ENCODE measurements at regions not wholly inside any gene's neighbourhood (a gene's known extent, or its start where the extent isn't known, plus 50 kb on each side); places are given as distances from the start of the nearest gene placed in this dataset.

DNA sequence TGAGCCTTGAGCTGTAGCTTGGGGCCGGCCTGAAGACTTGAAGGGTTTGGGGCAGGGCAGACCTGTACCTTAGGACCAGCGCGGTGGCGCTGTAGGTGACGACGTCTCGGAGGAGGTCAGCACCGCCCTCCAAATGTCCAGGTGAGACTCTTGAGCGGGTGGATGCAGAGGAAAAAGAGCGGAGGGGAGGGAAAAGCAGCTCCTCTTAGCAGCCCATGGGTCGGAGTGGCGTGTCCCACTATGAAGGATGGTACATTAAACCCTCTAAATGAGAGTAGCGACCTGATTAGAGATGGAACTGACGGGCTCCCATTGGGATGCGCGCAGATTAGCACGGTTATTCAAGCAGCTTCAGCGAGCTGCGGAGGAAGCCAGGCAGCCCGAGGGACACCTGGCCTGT, 77.0 kb upstream of the MAP1LC3B2 start:
- TF ChIP-seq, protein P1, sequence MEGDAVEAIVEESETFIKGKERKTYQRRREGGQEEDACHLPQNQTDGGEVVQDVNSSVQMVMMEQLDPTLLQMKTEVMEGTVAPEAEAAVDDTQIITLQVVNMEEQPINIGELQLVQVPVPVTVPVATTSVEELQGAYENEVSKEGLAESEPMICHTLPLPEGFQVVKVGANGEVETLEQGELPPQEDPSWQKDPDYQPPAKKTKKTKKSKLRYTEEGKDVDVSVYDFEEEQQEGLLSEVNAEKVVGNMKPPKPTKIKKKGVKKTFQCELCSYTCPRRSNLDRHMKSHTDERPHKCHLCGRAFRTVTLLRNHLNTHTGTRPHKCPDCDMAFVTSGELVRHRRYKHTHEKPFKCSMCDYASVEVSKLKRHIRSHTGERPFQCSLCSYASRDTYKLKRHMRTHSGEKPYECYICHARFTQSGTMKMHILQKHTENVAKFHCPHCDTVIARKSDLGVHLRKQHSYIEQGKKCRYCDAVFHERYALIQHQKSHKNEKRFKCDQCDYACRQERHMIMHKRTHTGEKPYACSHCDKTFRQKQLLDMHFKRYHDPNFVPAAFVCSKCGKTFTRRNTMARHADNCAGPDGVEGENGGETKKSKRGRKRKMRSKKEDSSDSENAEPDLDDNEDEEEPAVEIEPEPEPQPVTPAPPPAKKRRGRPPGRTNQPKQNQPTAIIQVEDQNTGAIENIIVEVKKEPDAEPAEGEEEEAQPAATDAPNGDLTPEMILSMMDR (IDR thresholded peaks at IDR 0.05; ENCODE audit: insufficient read depth in 1 of 2, low read depth in 1 of 2, low read length in 1 of 2, severe bottlenecking in 1 of 2, unreplicated experiment in 1 of 2), result no peak
- Mint-ChIP-seq H3K36me3 (ENCODE audit: insufficient read depth, unreplicated experiment) (peaks cover 6% of the 10 kb centered on the region), H3K9me3 (ENCODE audit: unreplicated experiment) (no peaks in the 10 kb centered on the region), H3K4me1 (ENCODE audit: low read depth, unreplicated experiment) (no peaks in the 10 kb centered on the region), H3K4me3 (ENCODE audit: unreplicated experiment) (no peak overlapping the region), H3K27ac (ENCODE audit: unreplicated experiment) (no peak overlapping the region), H3K27me3 (ENCODE audit: insufficient read depth, unreplicated experiment) (no peaks in the 10 kb centered on the region)
- intact Hi-C loops (cut with micrococcal nuclease; ENCODE audit: unreplicated experiment), result no loop called here
- Histone ChIP-seq H3K4me3 (ENCODE audit: low read depth, low read length) (no peak overlapping the region), H3K36me3 (ENCODE audit: control insufficient read depth, insufficient read depth, low read length) (no peaks in the 10 kb centered on the region), H3K4me1 (no peaks in the 10 kb centered on the region), H3K27me3 (replicated peaks; ENCODE audit: control insufficient read depth, insufficient read depth, low read length) (no peaks in the 10 kb centered on the region), H3K9me3 (peaks cover 12% of the 10 kb centered on the region)
- no peak for DNase-seq
- BruUV-seq (replicated peaks), result no TSS peak
- POLR2A ChIA-PET, result no interaction called here
- CTCF ChIA-PET, result interaction anchor here (0.5 kb wide), 1 partner anchor 403 kb away, joined by 3 read pairs; no protein-coding TSS in a partner anchor

DNA sequence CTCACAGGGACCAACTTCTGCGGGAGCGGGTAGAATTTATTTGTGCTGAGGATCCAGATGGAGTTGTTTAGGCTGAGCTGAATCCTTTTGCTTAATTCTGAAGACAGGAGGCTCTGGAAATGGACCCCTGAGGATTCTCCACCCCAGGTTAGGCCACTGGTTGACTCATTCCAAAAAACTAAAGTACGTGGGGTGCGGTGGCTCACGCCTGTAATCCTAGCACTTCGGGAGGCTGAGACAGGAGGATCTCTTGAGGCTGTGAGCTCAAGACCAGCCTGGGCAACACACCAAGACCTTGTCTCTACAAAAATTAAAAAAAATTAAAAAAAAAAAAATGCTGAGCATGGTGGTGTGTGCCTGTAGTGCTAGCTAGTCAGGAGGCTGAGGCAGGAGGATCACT, 76.3 kb upstream of the MAP1LC3B2 start:
- Histone ChIP-seq H3K4me3 (ENCODE audit: low read depth, low read length) (no peak overlapping the region), H3K36me3 (ENCODE audit: control insufficient read depth, insufficient read depth, low read length) (no peaks in the 10 kb centered on the region), H3K9me3 (peaks cover 9% of the 10 kb centered on the region), H3K27me3 (replicated peaks; ENCODE audit: control insufficient read depth, insufficient read depth, low read length) (no peaks in the 10 kb centered on the region), H3K4me1 (no peaks in the 10 kb centered on the region)
- no peak overlapping the region for H3K4me3 Mint-ChIP-seq (ENCODE audit: unreplicated experiment)
- no TSS peak for BruUV-seq (replicated peaks)
- no peaks in the 10 kb centered on the region for H3K9me3 Mint-ChIP-seq (ENCODE audit: unreplicated experiment)
- no peaks in the 10 kb centered on the region for H3K27me3 Mint-ChIP-seq (ENCODE audit: insufficient read depth, unreplicated experiment)
- TF ChIP-seq, protein P1 (IDR thresholded peaks at IDR 0.05; ENCODE audit: insufficient read depth in 1 of 2, low read depth in 1 of 2, low read length in 1 of 2, severe bottlenecking in 1 of 2, unreplicated experiment in 1 of 2), result no peak
- ChIA-PET CTCF (interaction anchor here (0.5 kb wide), 1 partner anchor 403 kb away, joined by 3 read pairs; no protein-coding TSS in a partner anchor), POLR2A (no interaction called here)
- intact Hi-C loops (cut with micrococcal nuclease; ENCODE audit: unreplicated experiment), result no loop called here
- H3K4me1 Mint-ChIP-seq (ENCODE audit: low read depth, unreplicated experiment), result no peaks in the 10 kb centered on the region
- H3K27ac Mint-ChIP-seq (ENCODE audit: unreplicated experiment), result no peak overlapping the region
- no peak for DNase-seq
- H3K36me3 Mint-ChIP-seq (ENCODE audit: insufficient read depth, unreplicated experiment), result peaks cover 6% of the 10 kb centered on the region

DNA sequence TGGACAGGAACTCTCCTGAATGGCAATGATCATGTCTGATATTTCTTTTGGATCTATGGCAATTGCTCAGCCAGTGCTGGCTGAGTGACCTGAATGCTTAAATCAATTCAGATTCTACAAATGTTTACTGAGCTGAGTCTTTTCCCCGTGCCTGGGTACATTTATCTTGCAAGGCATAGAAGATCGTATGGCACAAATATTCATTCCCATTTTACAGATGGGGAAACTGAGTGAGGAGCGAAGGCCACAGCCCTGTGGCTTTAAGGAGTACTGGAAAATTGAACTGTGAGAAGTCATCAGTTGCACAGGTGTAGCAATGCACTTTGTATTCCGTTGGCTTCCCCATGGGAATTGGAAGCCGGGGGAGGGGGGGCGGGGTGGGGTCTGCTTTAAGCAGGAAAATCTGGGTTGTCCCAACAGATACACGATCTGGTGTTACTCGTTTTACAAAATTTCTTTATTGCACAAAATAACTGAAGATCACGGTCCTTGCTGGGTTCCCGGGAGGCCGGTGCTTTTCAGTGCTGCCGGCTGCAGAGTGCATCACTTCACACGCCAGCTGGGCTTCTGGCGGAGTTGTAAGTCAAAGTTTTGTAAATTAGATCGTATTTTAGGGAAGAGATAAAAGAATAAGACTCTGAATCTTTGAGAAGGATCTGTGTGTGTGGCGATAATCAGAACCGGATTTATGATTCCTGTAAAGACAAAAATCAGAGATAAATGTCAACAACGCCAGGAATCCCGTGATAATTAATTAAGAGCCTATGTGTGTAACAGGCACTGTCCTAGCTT, 75.0 kb upstream of the MAP1LC3B2 start:
- POLR2A ChIA-PET, result no interaction called here
- H3K9me3 ChIP-seq, result no peaks in the 10 kb centered on the region
- H3K36me3 ChIP-seq (ENCODE audit: control insufficient read depth, insufficient read depth, low read length), result no peaks in the 10 kb centered on the region
- intact Hi-C loops (cut with micrococcal nuclease; ENCODE audit: unreplicated experiment), result no loop called here
- Mint-ChIP-seq H3K9me3 (ENCODE audit: unreplicated experiment) (no peaks in the 10 kb centered on the region), H3K36me3 (ENCODE audit: insufficient read depth, unreplicated experiment) (peaks cover 6% of the 10 kb centered on the region), H3K27ac (ENCODE audit: unreplicated experiment) (no peak overlapping the region), H3K4me3 (ENCODE audit: unreplicated experiment) (no peak overlapping the region), H3K4me1 (ENCODE audit: low read depth, unreplicated experiment) (no peaks in the 10 kb centered on the region), H3K27me3 (ENCODE audit: insufficient read depth, unreplicated experiment) (no peaks in the 10 kb centered on the region)
- CTCF ChIA-PET, result no interaction called here
- TF ChIP-seq, protein P1 (IDR thresholded peaks at IDR 0.05; ENCODE audit: insufficient read depth in 1 of 2, low read depth in 1 of 2, low read length in 1 of 2, severe bottlenecking in 1 of 2, unreplicated experiment in 1 of 2), result no peak
- no peak for DNase-seq
- no peaks in the 10 kb centered on the region for H3K27me3 ChIP-seq (replicated peaks; ENCODE audit: control insufficient read depth, insufficient read depth, low read length)
- H3K4me1 ChIP-seq, result no peaks in the 10 kb centered on the region
- H3K4me3 ChIP-seq (ENCODE audit: low read depth, low read length), result no peak overlapping the region
- no TSS peak for BruUV-seq (replicated peaks)
